Gastrocnemius medialis (tissue), 4 donors: ENCODE measurements at regions not wholly inside any gene's neighbourhood (a gene's known extent, or its start where the extent isn't known, plus 50 kb on each side); places are given as distances from the start of the nearest gene placed in this dataset.

ENCODE experiments used
- CTCF ChIP-seq, 5 experiments: fragments of 450-650 bp in 3 of 5; fragments of 200-600 bp in 2 of 5; sonication (generic) in 2 of 5; IDR thresholded peaks in 4 of 5; conservative IDR thresholded peaks in 1 of 5; 1 replicate in 4 of 5; 2 replicates in 1 of 5; pipeline ENCODE4 v1.5.1; 2016 to 2019; ENCODE audit warnings: antibody characterized with exemption in 5 of 5, mild to moderate bottlenecking in 3 of 5, moderate library complexity in 3 of 5
- POLR2A ChIP-seq, 2 donors: fragments of 450-650 bp; IDR thresholded peaks; one replicate each; pipeline ENCODE4 v1.6.1; 2017; ENCODE audit warnings: antibody characterized with exemption in 2 of 2, mild to moderate bottlenecking in 2 of 2, moderate library complexity in 2 of 2

DNA sequence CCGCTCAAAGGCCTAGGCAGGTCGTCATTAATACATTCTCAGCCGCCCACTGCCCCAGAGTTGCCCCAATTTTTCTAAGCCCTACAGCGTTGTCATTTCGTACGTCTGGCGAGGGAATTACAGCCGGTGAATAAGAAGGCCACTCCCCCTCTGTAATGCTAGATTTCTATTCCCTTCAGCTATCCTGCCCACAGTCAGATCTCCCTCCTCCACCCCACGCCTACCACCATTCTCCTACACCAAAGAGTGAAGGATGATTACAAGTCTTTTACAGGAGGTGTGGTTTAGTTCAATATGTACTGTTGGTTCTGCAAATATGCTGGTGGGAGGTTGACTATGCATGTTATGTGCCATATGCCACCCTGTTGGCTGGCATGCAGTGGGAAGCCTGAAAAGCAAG is 83.7 kb upstream of the SMIM15 start:
- TF ChIP-seq POLR2A (IDR thresholded peaks at IDR 0.05) (no peak), CTCF (IDR thresholded peaks at IDR 0.05 in 4 of 5, conservative IDR thresholded peaks at IDR 0.05 in 1 of 5) (no peak)
